CD8-positive, alpha-beta memory T cell (primary cell): ENCODE measurements at regions not wholly inside any gene's neighbourhood (a gene's known extent, or its start where the extent isn't known, plus 50 kb on each side); places are given as distances from the start of the nearest gene placed in this dataset.

Source experiments
- CTCF ChIA-PET: fragments of 350-600 bp; sonication (Branson Sonifier 250); formaldehyde crosslinking; loops from one replicate; lab custom pipeline; 2021; ENCODE audit warnings: antibody characterized with exemption; lab: Charles Lee
- POLR2A ChIA-PET: fragments of 350-600 bp; sonication (Branson Sonifier 250); formaldehyde crosslinking; loops from one replicate; lab custom pipeline; 2021; ENCODE audit warnings: antibody characterized with exemption; lab: Charles Lee
- DNase-seq, 5 donors: peaks; one replicate each; pipeline versions ENCODE4 v3.0.0 to v3.0.0-alpha.2; 2020 to 2022; ENCODE audit warnings: mixed read lengths in 1 of 5
- H3K27ac ChIP-seq: one replicate; pipeline ENCODE4 v1.7.0; 2013; ENCODE audit warnings: low read depth, mild to moderate bottlenecking, low read length, moderate library complexity
- H3K27me3 ChIP-seq: 2 replicates; pipeline ENCODE4 v1.7.0; 2013; ENCODE audit warnings: low read length, mild to moderate bottlenecking; ENCODE audit not compliant: insufficient read depth, poor library complexity, severe bottlenecking
- H3K36me3 ChIP-seq: 2 replicates; pipeline ENCODE4 v1.7.0; 2013; ENCODE audit warnings: mild to moderate bottlenecking, low read length, moderate library complexity; ENCODE audit not compliant: insufficient read depth
- H3K4me1 ChIP-seq: 2 replicates; pipeline ENCODE4 v1.7.0; 2013; ENCODE audit warnings: mild to moderate bottlenecking, low read length, moderate library complexity; ENCODE audit not compliant: insufficient read depth
- H3K4me3 ChIP-seq: 2 replicates; pipeline ENCODE4 v1.7.0; 2013; ENCODE audit warnings: mild to moderate bottlenecking, low read length
- H3K9me3 ChIP-seq: 2 replicates; pipeline ENCODE4 v1.7.0; 2013; ENCODE audit warnings: mild to moderate bottlenecking, low read length
- H3K27ac Mint-ChIP-seq, 8 donors: one replicate each; pipeline ENCODE4 v1.8.0; 2020 to 2021; ENCODE audit warnings: mixed read lengths in 8 of 8, mild to moderate bottlenecking in 6 of 8, inconsistent platforms in 3 of 8, moderate library complexity in 3 of 8
- H3K27me3 Mint-ChIP-seq, 2 donors: one replicate each; pipeline ENCODE4 v1.8.0; 2020 to 2021; ENCODE audit warnings: mixed read lengths in 2 of 2, mild to moderate bottlenecking in 1 of 2, moderate library complexity in 1 of 2
- H3K36me3 Mint-ChIP-seq, 3 donors: one replicate each; pipeline ENCODE4 v1.8.0; 2020 to 2021; ENCODE audit warnings: mixed read lengths in 3 of 3, inconsistent platforms in 1 of 3, mild to moderate bottlenecking in 1 of 3
- H3K4me1 Mint-ChIP-seq, 3 donors: one replicate each; pipeline ENCODE4 v1.8.0; 2020 to 2021; ENCODE audit warnings: mixed read lengths in 3 of 3, inconsistent platforms in 1 of 3, mild to moderate bottlenecking in 1 of 3
- H3K4me3 Mint-ChIP-seq, 7 donors: one replicate each; pipeline ENCODE4 v1.8.0; 2020 to 2021; ENCODE audit warnings: mixed read lengths in 7 of 7, mild to moderate bottlenecking in 6 of 7, moderate library complexity in 4 of 7, inconsistent platforms in 2 of 7
- H3K9me3 Mint-ChIP-seq, 5 donors: one replicate each; pipeline ENCODE4 v1.8.0; 2020 to 2022; ENCODE audit warnings: mixed read lengths in 5 of 5, mild to moderate bottlenecking in 3 of 5, moderate library complexity in 2 of 5, inconsistent platforms in 1 of 5

DNA sequence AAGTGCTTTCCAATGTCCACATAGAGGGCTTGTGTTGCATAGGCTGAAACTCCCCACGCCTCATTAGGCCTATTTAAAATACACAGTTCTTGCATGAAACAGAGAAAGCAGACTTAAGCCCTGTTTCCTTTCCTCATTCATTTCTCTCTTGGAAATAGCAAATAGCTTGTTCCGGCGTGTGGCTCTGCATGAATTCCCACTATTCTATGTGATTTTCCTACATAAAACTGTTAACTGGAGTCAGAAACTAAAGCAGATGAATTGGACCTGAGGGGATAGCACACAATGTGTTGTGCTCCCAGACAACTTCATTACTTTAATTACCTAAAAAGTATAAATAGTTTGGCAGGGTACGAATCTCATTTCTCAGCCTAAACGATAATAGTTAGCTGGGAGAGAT lies 981.5 kb downstream of the SORCS1 start:
- no peaks in the 10 kb centered on the region for H3K36me3 Mint-ChIP-seq
- CTCF ChIA-PET, result no interaction called here

GRCh38 chr10:106182542-106182941 lies 982.0 kb downstream of the SORCS1 start:
- H3K27ac Mint-ChIP-seq, result no peak overlapping the region

More for the DNA sequence above, 981.5 kb downstream of the SORCS1 start:
- Mint-ChIP-seq H3K4me3 (no peak overlapping the region), H3K9me3 (peaks cover 0 to 26% (median 8%) of the 10 kb centered on the region in 5 donors), H3K27me3 (no peaks in the 10 kb centered on the region), H3K27ac (no peak overlapping the region), H3K4me1 (no peaks in the 10 kb centered on the region)
- H3K27me3 ChIP-seq, result no peaks in the 10 kb centered on the region
- DNase-seq, result no peak
- POLR2A ChIA-PET, result no interaction called here
- no peak overlapping the region for H3K4me3 ChIP-seq
- H3K4me1 ChIP-seq, result no peaks in the 10 kb centered on the region
- H3K9me3 ChIP-seq, result no peaks in the 10 kb centered on the region
- no peak overlapping the region for H3K27ac ChIP-seq
- H3K36me3 ChIP-seq, result no peaks in the 10 kb centered on the region

DNA sequence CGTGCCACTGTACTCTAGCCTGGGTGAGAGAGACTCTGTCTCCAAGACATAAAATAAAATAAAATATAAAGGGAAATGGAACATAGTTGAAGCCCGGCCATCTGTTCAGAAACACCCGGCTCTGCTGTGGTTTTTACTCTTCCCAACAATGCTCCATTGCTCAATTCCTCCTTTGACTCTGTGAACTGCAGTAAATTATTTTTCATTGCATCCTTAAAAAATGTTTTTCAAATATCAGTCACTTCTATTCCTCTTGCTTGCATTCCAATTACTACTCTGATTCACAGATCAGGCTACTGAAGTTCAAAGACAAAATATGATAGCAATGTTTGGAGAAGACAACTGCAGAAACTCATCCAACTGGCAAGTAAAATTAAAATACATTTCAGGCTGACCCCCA lies 983.0 kb downstream of the SORCS1 start:
- H3K4me3 ChIP-seq, result no peak overlapping the region
- no peaks in the 10 kb centered on the region for H3K36me3 ChIP-seq
- H3K4me1 Mint-ChIP-seq, result no peaks in the 10 kb centered on the region
- no peaks in the 10 kb centered on the region for H3K27me3 ChIP-seq
- CTCF ChIA-PET, result no interaction called here
- no peaks in the 10 kb centered on the region for H3K27me3 Mint-ChIP-seq
- H3K4me1 ChIP-seq, result no peaks in the 10 kb centered on the region
- no peak overlapping the region for H3K4me3 Mint-ChIP-seq
- POLR2A ChIA-PET, result no interaction called here
- peaks cover 0 to 40% (median 8%) of the 10 kb centered on the region in 5 donors for H3K9me3 Mint-ChIP-seq
- H3K36me3 Mint-ChIP-seq, result no peaks in the 10 kb centered on the region
- no peak for DNase-seq
- H3K9me3 ChIP-seq, result no peaks in the 10 kb centered on the region
- no peak overlapping the region for H3K27ac ChIP-seq
- no peak overlapping the region for H3K27ac Mint-ChIP-seq

More at GRCh38 chr10:106182542-106182941, 982.0 kb downstream of the SORCS1 start:
- no peaks in the 10 kb centered on the region for H3K27me3 Mint-ChIP-seq
- no peaks in the 10 kb centered on the region for H3K36me3 Mint-ChIP-seq
- no peaks in the 10 kb centered on the region for H3K9me3 ChIP-seq
- peaks cover 0 to 31% (median 11%) of the 10 kb centered on the region in 5 donors for H3K9me3 Mint-ChIP-seq
- no peak for DNase-seq
- H3K4me1 Mint-ChIP-seq, result no peaks in the 10 kb centered on the region
- H3K4me1 ChIP-seq, result no peaks in the 10 kb centered on the region
- no peaks in the 10 kb centered on the region for H3K36me3 ChIP-seq
- no peak overlapping the region for H3K4me3 Mint-ChIP-seq
- ChIA-PET CTCF (no interaction called here), POLR2A (no interaction called here)
- H3K4me3 ChIP-seq, result no peak overlapping the region
- H3K27ac ChIP-seq, result no peak overlapping the region
- H3K27me3 ChIP-seq, result no peaks in the 10 kb centered on the region

- H3K4me3 ChIP-seq, result no peak overlapping the region
- Mint-ChIP-seq H3K36me3 (no peaks in the 10 kb centered on the region), H3K27ac (no peak overlapping the region), H3K4me3 (no peak overlapping the region), H3K27me3 (no peaks in the 10 kb centered on the region), H3K4me1 (no peaks in the 10 kb centered on the region), H3K9me3 (peaks cover 4 to 43% (median 9%) of the 10 kb centered on the region in 5 donors)
- H3K9me3 ChIP-seq, result no peaks in the 10 kb centered on the region
- POLR2A ChIA-PET, result no interaction called here
- no peaks in the 10 kb centered on the region for H3K27me3 ChIP-seq
- H3K27ac ChIP-seq, result no peak overlapping the region
- CTCF ChIA-PET, result interaction anchor here (0.5 kb wide), 1 partner anchor 1571 kb away, joined by 3 read pairs; no protein-coding TSS in a partner anchor
- no peaks in the 10 kb centered on the region for H3K4me1 ChIP-seq
- no peaks in the 10 kb centered on the region for H3K36me3 ChIP-seq
- no peak for DNase-seq
Observed at GRCh38 chr10:106179430-106179829, 985.1 kb downstream of the SORCS1 start.

DNA sequence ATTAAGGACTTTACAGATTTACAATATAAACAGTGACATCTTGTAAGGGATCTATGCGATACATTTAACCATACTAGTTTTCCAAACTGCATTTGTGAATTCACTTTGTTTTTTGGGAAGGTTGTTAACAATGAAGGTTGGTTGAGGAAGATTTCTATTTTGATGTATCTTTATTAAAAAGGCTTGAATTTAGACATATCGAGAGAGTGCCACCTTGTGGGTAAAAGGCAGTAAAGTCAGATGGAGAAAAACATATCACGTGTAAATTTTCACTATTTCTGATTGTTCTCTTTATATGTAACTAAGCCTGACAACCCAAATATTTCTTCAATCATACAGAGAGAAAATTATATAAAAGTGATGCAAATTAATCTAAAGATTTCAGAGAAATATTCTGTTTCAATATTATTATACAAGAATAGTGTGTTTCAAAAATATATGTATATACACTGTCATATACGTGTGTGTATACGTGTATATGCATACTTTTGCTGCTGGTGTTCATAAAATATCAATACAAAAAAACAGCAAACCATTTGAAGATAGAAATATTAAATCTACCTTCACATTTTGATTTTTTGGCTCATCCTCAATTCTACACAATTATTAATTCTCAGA lies 988.6 kb downstream of the SORCS1 start:
- Mint-ChIP-seq H3K4me3 (no peak overlapping the region), H3K9me3 (peaks cover 9 to 51% (median 9%) of the 10 kb centered on the region in 5 donors), H3K27me3 (no peaks in the 10 kb centered on the region), H3K4me1 (no peaks in the 10 kb centered on the region), H3K36me3 (no peaks in the 10 kb centered on the region), H3K27ac (no peak overlapping the region)
- H3K4me3 ChIP-seq, result no peak overlapping the region
- H3K9me3 ChIP-seq, result no peaks in the 10 kb centered on the region
- no peak for DNase-seq
- ChIA-PET CTCF (no interaction called here), POLR2A (no interaction called here)
- H3K27ac ChIP-seq, result no peak overlapping the region
- H3K36me3 ChIP-seq, result no peaks in the 10 kb centered on the region
- H3K4me1 ChIP-seq, result no peaks in the 10 kb centered on the region
- H3K27me3 ChIP-seq, result no peaks in the 10 kb centered on the region

DNA sequence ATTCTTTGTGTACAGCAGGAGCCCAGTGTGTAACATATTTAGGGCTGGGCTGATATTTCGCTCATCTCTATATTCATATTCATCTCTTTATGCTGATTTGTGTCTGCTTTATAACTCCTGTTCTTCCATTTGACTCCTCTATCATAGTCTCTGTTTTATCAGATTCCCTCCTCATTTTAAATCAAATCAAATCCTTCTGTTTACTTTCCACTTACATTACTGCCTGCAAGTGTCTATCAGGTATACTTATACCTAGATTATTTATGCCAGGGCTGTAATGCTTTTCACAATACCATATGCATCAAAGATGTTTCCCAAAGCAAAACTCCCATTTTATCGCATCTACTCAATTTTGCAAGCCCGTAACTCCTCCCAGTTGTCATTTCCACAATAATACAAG lies 990.7 kb downstream of the SORCS1 start:
- ChIA-PET POLR2A (no interaction called here), CTCF (no interaction called here)
- H3K4me3 ChIP-seq, result no peak overlapping the region
- H3K9me3 ChIP-seq, result no peaks in the 10 kb centered on the region
- H3K4me1 ChIP-seq, result no peaks in the 10 kb centered on the region
- no peak for DNase-seq
- Mint-ChIP-seq H3K36me3 (no peaks in the 10 kb centered on the region), H3K27ac (no peak overlapping the region), H3K9me3 (peaks cover 9 to 52% (median 11%) of the 10 kb centered on the region in 5 donors), H3K4me1 (no peaks in the 10 kb centered on the region), H3K4me3 (no peak overlapping the region), H3K27me3 (no peaks in the 10 kb centered on the region)
- no peak overlapping the region for H3K27ac ChIP-seq
- no peaks in the 10 kb centered on the region for H3K27me3 ChIP-seq
- H3K36me3 ChIP-seq, result no peaks in the 10 kb centered on the region

- no peak overlapping the region for H3K4me3 Mint-ChIP-seq
- Histone ChIP-seq H3K4me1 (no peaks in the 10 kb centered on the region), H3K27me3 (no peaks in the 10 kb centered on the region), H3K27ac (no peak overlapping the region), H3K36me3 (no peaks in the 10 kb centered on the region), H3K9me3 (no peaks in the 10 kb centered on the region), H3K4me3 (no peak overlapping the region)
- DNase-seq, result no peak
- no peak overlapping the region for H3K27ac Mint-ChIP-seq
- H3K36me3 Mint-ChIP-seq, result no peaks in the 10 kb centered on the region
- no peaks in the 10 kb centered on the region for H3K4me1 Mint-ChIP-seq
- ChIA-PET POLR2A (no interaction called here), CTCF (no interaction called here)
- peaks cover 0 to 26% (median 4%) of the 10 kb centered on the region in 5 donors for H3K9me3 Mint-ChIP-seq
- no peaks in the 10 kb centered on the region for H3K27me3 Mint-ChIP-seq
Observed at GRCh38 chr10:106169241-106169640, 995.3 kb downstream of the SORCS1 start.

DNA sequence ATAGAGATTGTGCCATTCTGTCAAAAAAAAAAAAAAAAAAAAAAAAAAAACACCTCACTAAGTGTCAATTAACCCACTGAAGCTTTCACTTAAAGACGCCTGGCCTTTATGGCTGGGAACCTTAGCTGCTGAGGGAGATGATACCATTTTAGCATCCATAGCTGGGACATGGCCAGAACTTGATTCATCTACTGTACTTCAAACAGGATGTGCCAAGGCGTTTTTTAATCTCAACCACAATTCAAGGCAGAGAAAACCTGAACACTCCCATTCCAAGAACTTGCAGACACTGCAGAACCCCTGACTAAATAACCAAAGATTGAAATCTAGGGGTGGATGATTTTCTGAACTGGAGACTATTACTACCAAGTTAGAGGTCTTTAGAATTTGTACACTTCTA lies 996.6 kb downstream of the SORCS1 start:
- POLR2A ChIA-PET, result no interaction called here
- Histone ChIP-seq H3K4me1 (no peaks in the 10 kb centered on the region), H3K36me3 (no peaks in the 10 kb centered on the region), H3K27me3 (no peaks in the 10 kb centered on the region), H3K9me3 (no peaks in the 10 kb centered on the region), H3K4me3 (no peak overlapping the region), H3K27ac (no peak overlapping the region)
- Mint-ChIP-seq H3K4me3 (no peak overlapping the region), H3K36me3 (no peaks in the 10 kb centered on the region), H3K9me3 (peaks cover 0 to 28% (median 4%) of the 10 kb centered on the region in 5 donors), H3K27ac (no peak overlapping the region), H3K4me1 (no peaks in the 10 kb centered on the region), H3K27me3 (no peaks in the 10 kb centered on the region)
- DNase-seq, result no peak
- CTCF ChIA-PET, result no interaction called here
